Nephron progenitor cell (in vitro differentiated cells): ENCODE measurements at regions not wholly inside any gene's neighbourhood (a gene's known extent, or its start where the extent isn't known, plus 50 kb on each side); places are given as distances from the start of the nearest gene placed in this dataset.

Source experiments
- DNase-seq: peaks from one replicate; pipeline ENCODE4 v3.0.0; 2021
- H3K27ac Mint-ChIP-seq: 2 replicates; pipeline ENCODE4 v1.8.0; 2021; ENCODE audit warnings: mild to moderate bottlenecking, moderate library complexity, mixed read lengths
- H3K27me3 Mint-ChIP-seq: 2 replicates; pipeline ENCODE4 v1.8.0; 2021; ENCODE audit warnings: mild to moderate bottlenecking, low read depth, mixed read lengths; ENCODE audit not compliant: poor library complexity
- H3K36me3 Mint-ChIP-seq: 2 replicates; pipeline ENCODE4 v1.8.0; 2021; ENCODE audit warnings: low read depth, mixed read lengths
- H3K4me1 Mint-ChIP-seq: 2 replicates; pipeline ENCODE4 v1.8.0; 2021; ENCODE audit warnings: mixed read lengths
- H3K4me3 Mint-ChIP-seq: 2 replicates; pipeline ENCODE4 v1.8.0; 2021; ENCODE audit warnings: mild to moderate bottlenecking, moderate library complexity, mixed read lengths
- H3K9me3 Mint-ChIP-seq: 2 replicates; pipeline ENCODE4 v1.8.0; 2021; ENCODE audit warnings: mild to moderate bottlenecking, moderate library complexity, mixed read lengths
- CTCF ChIP-seq: fragments of 200-600 bp; sonication (generic); IDR thresholded peaks from 2 replicates; pipeline ENCODE4 v1.5.0; 2021; ENCODE audit warnings: antibody characterized with exemption

DNA sequence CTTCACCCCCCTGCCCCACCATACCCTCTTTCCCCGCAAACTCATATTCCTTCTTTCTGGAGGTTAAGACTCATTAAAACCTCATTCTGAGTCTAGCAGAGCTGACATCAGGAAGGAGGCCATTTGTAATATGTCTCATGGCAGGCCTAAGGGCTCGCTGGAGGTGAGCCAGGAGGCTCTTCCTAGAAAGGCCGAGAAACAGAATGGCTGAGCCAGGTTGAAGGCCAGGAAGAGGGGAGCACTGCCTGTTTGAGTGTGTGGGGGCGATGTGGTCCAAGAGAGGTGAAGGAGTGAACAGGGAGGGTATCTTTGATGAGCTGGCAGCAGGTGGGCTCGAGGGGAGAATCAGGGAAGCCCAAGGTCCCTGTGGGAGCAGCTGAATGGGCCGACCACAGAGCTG lies 317.3 kb downstream of the TLE3 start:
- DNase-seq, result no peak
- no peak overlapping the region for H3K4me3 Mint-ChIP-seq
- no peak for TF ChIP-seq CTCF
- H3K36me3 Mint-ChIP-seq, result peaks cover 17% of the 10 kb centered on the region
- H3K4me1 Mint-ChIP-seq, result peaks cover 25% of the 10 kb centered on the region
- peak overlapping the region; percentile 62 for H3K27ac Mint-ChIP-seq
- H3K9me3 Mint-ChIP-seq, result peaks cover 28% of the 10 kb centered on the region
- peaks cover 13% of the 10 kb centered on the region for H3K27me3 Mint-ChIP-seq

DNA sequence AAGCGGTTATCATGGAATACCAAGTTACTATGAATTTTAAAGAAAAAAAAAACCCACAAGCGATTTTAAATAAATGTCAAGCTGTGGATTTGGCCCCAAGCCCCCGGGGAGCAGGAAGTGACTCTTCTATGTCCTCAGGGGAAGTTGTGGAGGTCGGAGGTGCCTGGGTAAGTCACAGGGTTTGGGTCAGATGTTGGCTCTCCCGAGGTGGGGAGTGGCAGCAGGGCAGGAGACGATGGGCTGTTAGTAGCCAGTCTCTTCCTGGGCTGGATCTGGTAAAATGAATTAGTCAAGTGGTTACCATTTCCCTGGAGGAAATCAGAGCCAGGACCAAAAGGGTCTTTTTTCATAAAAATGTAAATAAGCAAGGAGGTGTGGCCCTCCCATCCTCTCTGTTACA lies 316.7 kb downstream of the TLE3 start:
- peaks cover 17% of the 10 kb centered on the region for H3K36me3 Mint-ChIP-seq
- no peak overlapping the region for H3K4me3 Mint-ChIP-seq
- no peak for TF ChIP-seq CTCF
- no peak for DNase-seq
- H3K9me3 Mint-ChIP-seq, result peaks cover 22% of the 10 kb centered on the region
- H3K27ac Mint-ChIP-seq, result no peak overlapping the region
- H3K4me1 Mint-ChIP-seq, result peaks cover 25% of the 10 kb centered on the region
- peaks cover 13% of the 10 kb centered on the region for H3K27me3 Mint-ChIP-seq

GRCh38 chr15:69781411-69782125 lies 316.1 kb downstream of the TLE3 start:
- peaks cover 16% of the 10 kb centered on the region for H3K9me3 Mint-ChIP-seq
- H3K36me3 Mint-ChIP-seq, result peaks cover 12% of the 10 kb centered on the region
- no peak overlapping the region for H3K27ac Mint-ChIP-seq

GRCh38 chr15:69782139-69782658 lies 315.5 kb downstream of the TLE3 start:
- peaks cover 17% of the 10 kb centered on the region for H3K27me3 Mint-ChIP-seq
- no peak for DNase-seq
- no peak for TF ChIP-seq CTCF
- H3K9me3 Mint-ChIP-seq, result peaks cover 16% of the 10 kb centered on the region
- peaks cover 25% of the 10 kb centered on the region for H3K4me1 Mint-ChIP-seq
- H3K4me3 Mint-ChIP-seq, result no peak overlapping the region
- H3K27ac Mint-ChIP-seq, result no peak overlapping the region
- H3K36me3 Mint-ChIP-seq, result peaks cover 11% of the 10 kb centered on the region

More at GRCh38 chr15:69781411-69782125, 316.1 kb downstream of the TLE3 start:
- DNase-seq, result no peak
- H3K4me1 Mint-ChIP-seq, result peaks cover 25% of the 10 kb centered on the region
- H3K4me3 Mint-ChIP-seq, result no peak overlapping the region
- peaks cover 13% of the 10 kb centered on the region for H3K27me3 Mint-ChIP-seq
- no peak for TF ChIP-seq CTCF

GRCh38 chr15:69782809-69783208 lies 314.9 kb downstream of the TLE3 start:
- Mint-ChIP-seq H3K36me3 (peaks cover 5% of the 10 kb centered on the region), H3K4me3 (no peak overlapping the region), H3K9me3 (peaks cover 10% of the 10 kb centered on the region), H3K27me3 (peaks cover 17% of the 10 kb centered on the region), H3K27ac (no peak overlapping the region), H3K4me1 (peaks cover 25% of the 10 kb centered on the region)
- no peak for DNase-seq
- TF ChIP-seq CTCF, result no peak

- Mint-ChIP-seq H3K9me3 (peaks cover 6% of the 10 kb centered on the region), H3K27ac (no peak overlapping the region), H3K36me3 (peaks cover under 1% of the 10 kb centered on the region), H3K4me3 (no peak overlapping the region), H3K27me3 (peaks cover 14% of the 10 kb centered on the region), H3K4me1 (peaks cover 25% of the 10 kb centered on the region)
- no peak for TF ChIP-seq CTCF
- DNase-seq, result no peak
These were observed 314.5 kb downstream of the TLE3 start for GRCh38 chr15:69783211-69783610.
